ENCODE measurements at regions not wholly inside any gene's neighbourhood (a gene's known extent, or its start where the extent isn't known, plus 50 kb on each side); places are given as distances from the start of the nearest gene placed in this dataset.
"Not testable (repeated sequence)": the region's sequence is repeated elsewhere in the genome, so short reads cannot be mapped to it uniquely, and the experiment has no call there.

- peak; percentile 19 for DNase-seq
These were observed 1399.6 kb upstream of the ZEB2 start for GRCh38 chr2:145919477-145919876.

- DNase-seq, result no peak
These were observed 1399.0 kb upstream of the ZEB2 start for GRCh38 chr2:145918951-145919350.

- DNase-seq, result no peak
These were observed 1396.9 kb upstream of the ZEB2 start for GRCh38 chr2:145916799-145917198.

GRCh38 chr2:145914716-145915115 lies 1394.8 kb upstream of the ZEB2 start:
- no peak for DNase-seq

- no peak for DNase-seq
These were observed 1390.5 kb upstream of the ZEB2 start for GRCh38 chr2:145910416-145910815.

- no peak for DNase-seq
These were observed 1389.8 kb upstream of the ZEB2 start for GRCh38 chr2:145909766-145910165.

- no peak for DNase-seq
These were observed 1389.3 kb upstream of the ZEB2 start for GRCh38 chr2:145909175-145909755.

- DNase-seq, result no peak
These were observed 1386.4 kb upstream of the ZEB2 start for GRCh38 chr2:145906354-145906753.

- no peak for DNase-seq
These were observed 1385.5 kb upstream of the ZEB2 start for GRCh38 chr2:145905371-145905770.

- no peak for DNase-seq
These were observed 1377.2 kb upstream of the ZEB2 start for GRCh38 chr2:145897151-145897550.

- DNase-seq, result no peak
These were observed 1368.0 kb upstream of the ZEB2 start for GRCh38 chr2:145887915-145888314.

- DNase-seq, result not testable (repeated sequence)
These were observed 1361.1 kb upstream of the ZEB2 start for GRCh38 chr2:145880997-145881396.

GRCh38 chr2:145875016-145875415 lies 1355.1 kb upstream of the ZEB2 start:
- no peak for DNase-seq

- no peak for DNase-seq
These were observed 1354.5 kb upstream of the ZEB2 start for GRCh38 chr2:145874466-145874865.

- no peak for DNase-seq
These were observed 1344.6 kb upstream of the ZEB2 start for GRCh38 chr2:145864501-145864900.

- no peak for DNase-seq
These were observed 1342.0 kb upstream of the ZEB2 start for GRCh38 chr2:145861940-145862339.

- DNase-seq, result no peak
These were observed 1340.2 kb upstream of the ZEB2 start for GRCh38 chr2:145860083-145860482.

GRCh38 chr2:145855142-145855541 lies 1335.2 kb upstream of the ZEB2 start:
- DNase-seq, result no peak

- DNase-seq, result no peak
These were observed 1334.3 kb upstream of the ZEB2 start for GRCh38 chr2:145854039-145854755.

GRCh38 chr2:145851730-145852129 lies 1331.8 kb upstream of the ZEB2 start:
- no peak for DNase-seq

- DNase-seq, result no peak
These were observed 1329.5 kb upstream of the ZEB2 start for GRCh38 chr2:145849466-145849865.

GRCh38 chr2:145846982-145847381 lies 1327.1 kb upstream of the ZEB2 start:
- DNase-seq, result no peak

GRCh38 chr2:145845923-145846322 lies 1326.0 kb upstream of the ZEB2 start:
- no peak for DNase-seq

- DNase-seq, result peak; percentile 6
These were observed 1325.4 kb upstream of the ZEB2 start for GRCh38 chr2:145845207-145845894.

All from hematopoietic multipotent progenitor cell treated with erythropoietin and hydrocortisone succinate and interleukin-3 and kit ligand, for 4 days (in vitro differentiated cells).